Breast epithelium (tissue), 4 donors: ENCODE measurements at regions not wholly inside any gene's neighbourhood (a gene's known extent, or its start where the extent isn't known, plus 50 kb on each side); places are given as distances from the start of the nearest gene placed in this dataset.

ENCODE experiments used
- DNase-seq, 2 donors: peaks; one replicate each; pipeline ENCODE4 v3.0.0-alpha.2; 2019; ENCODE audit warnings: low spot score in 2 of 2
- H3K27ac ChIP-seq, 2 donors: fragments of 200-600 bp; sonication (generic) in 1 of 2; one replicate each; pipeline ENCODE4 v1.5.1; 2016 to 2019; ENCODE audit warnings: mild to moderate bottlenecking in 1 of 2
- H3K27me3 ChIP-seq, 2 donors: fragments of 200-600 bp; sonication (generic) in 1 of 2; one replicate each; pipeline versions ENCODE4 v1.5.1 to v1.6.0; 2017 to 2019; ENCODE audit warnings: control low read depth in 1 of 2, mild to moderate bottlenecking in 1 of 2
- H3K36me3 ChIP-seq: fragments of 200-600 bp; one replicate; pipeline ENCODE4 v1.5.1; 2019
- H3K4me1 ChIP-seq, 2 donors: fragments of 200-600 bp; sonication (generic); one replicate each; pipeline ENCODE4 v1.5.1; 2016 to 2019; ENCODE audit warnings: control low read depth in 1 of 2
- H3K4me3 ChIP-seq, 3 donors: fragments of 200-600 bp; sonication (generic); 1 replicate in 2 of 3; 2 replicates in 1 of 3; pipeline ENCODE4 v1.5.1; 2016 to 2019; ENCODE audit warnings: mild to moderate bottlenecking in 3 of 3, moderate library complexity in 2 of 3
- H3K9me3 ChIP-seq, 2 donors: fragments of 200-600 bp; sonication (generic) in 1 of 2; one replicate each; pipeline ENCODE4 v1.5.1; 2016 to 2019; ENCODE audit warnings: control low read depth in 1 of 2
- CTCF ChIP-seq, 3 donors: fragments of 450-650 bp; IDR thresholded peaks; one replicate each; pipeline ENCODE4 v1.5.1; 2016 to 2017; ENCODE audit warnings: antibody characterized with exemption in 3 of 3, mild to moderate bottlenecking in 3 of 3, moderate library complexity in 3 of 3
- POLR2A ChIP-seq: fragments of 450-650 bp; IDR thresholded peaks from one replicate; pipeline ENCODE4 v1.6.1; 2016; ENCODE audit warnings: antibody characterized with exemption, mild to moderate bottlenecking, moderate library complexity
- POLR2AphosphoS5 ChIP-seq, 3 donors: sonication (generic); formaldehyde crosslinking; IDR thresholded peaks; one replicate each; pipeline ENCODE4 v1.6.1; 2017; ENCODE audit warnings: antibody characterized with exemption in 3 of 3
- intact Hi-C: fragments of 100-400 bp; cut with DNase I; formaldehyde crosslinking; loops from one replicate; pipeline ENCODE4 v1.15.1; 2023; ENCODE audit warnings: low total_unique reads

GRCh38 chrX:2552621-2553201 is 51.9 kb upstream of the DHRSX start:
- Histone ChIP-seq H3K9me3 (no peaks in the 10 kb centered on the region), H3K27ac (no peak overlapping the region), H3K36me3 (no peaks in the 10 kb centered on the region), H3K27me3 (peaks cover 0 to 24% of the 10 kb centered on the region in 2 donors), H3K4me3 (no peak overlapping the region), H3K4me1 (no peaks in the 10 kb centered on the region)
- intact Hi-C loops, result no loop called here
- DNase-seq, result no peak
- TF ChIP-seq POLR2A (no peak), CTCF (IDR thresholded peaks at IDR 0.05) (no peak), POLR2AphosphoS5 (IDR thresholded peaks at IDR 0.05) (no peak)

- Histone ChIP-seq H3K27ac (no peak overlapping the region), H3K9me3 (no peaks in the 10 kb centered on the region), H3K4me3 (no peak overlapping the region), H3K27me3 (peaks cover 0 to 17% of the 10 kb centered on the region in 2 donors), H3K4me1 (no peaks in the 10 kb centered on the region), H3K36me3 (no peaks in the 10 kb centered on the region)
- intact Hi-C loops, result no loop called here
- DNase-seq, result no peak
- TF ChIP-seq CTCF (IDR thresholded peaks at IDR 0.05) (no peak), POLR2AphosphoS5 (IDR thresholded peaks at IDR 0.05) (no peak), POLR2A (no peak)
Measured at GRCh38 chrX:2550328-2551020, 49.7 kb upstream of the DHRSX start.
